Epithelial cell of prostate (primary cell): ENCODE measurements at regions not wholly inside any gene's neighbourhood (a gene's known extent, or its start where the extent isn't known, plus 50 kb on each side); places are given as distances from the start of the nearest gene placed in this dataset.

Source experiments
- DNase-seq: peaks from one replicate; pipeline ENCODE4 v3.0.0-alpha.2; 2011; ENCODE audit warnings: low read depth, low spot score
- H3K27ac ChIP-seq: fragments of 450-650 bp; 2 replicates; pipeline ENCODE4 v1.5.1; 2017; ENCODE audit warnings: mild to moderate bottlenecking

DNA sequence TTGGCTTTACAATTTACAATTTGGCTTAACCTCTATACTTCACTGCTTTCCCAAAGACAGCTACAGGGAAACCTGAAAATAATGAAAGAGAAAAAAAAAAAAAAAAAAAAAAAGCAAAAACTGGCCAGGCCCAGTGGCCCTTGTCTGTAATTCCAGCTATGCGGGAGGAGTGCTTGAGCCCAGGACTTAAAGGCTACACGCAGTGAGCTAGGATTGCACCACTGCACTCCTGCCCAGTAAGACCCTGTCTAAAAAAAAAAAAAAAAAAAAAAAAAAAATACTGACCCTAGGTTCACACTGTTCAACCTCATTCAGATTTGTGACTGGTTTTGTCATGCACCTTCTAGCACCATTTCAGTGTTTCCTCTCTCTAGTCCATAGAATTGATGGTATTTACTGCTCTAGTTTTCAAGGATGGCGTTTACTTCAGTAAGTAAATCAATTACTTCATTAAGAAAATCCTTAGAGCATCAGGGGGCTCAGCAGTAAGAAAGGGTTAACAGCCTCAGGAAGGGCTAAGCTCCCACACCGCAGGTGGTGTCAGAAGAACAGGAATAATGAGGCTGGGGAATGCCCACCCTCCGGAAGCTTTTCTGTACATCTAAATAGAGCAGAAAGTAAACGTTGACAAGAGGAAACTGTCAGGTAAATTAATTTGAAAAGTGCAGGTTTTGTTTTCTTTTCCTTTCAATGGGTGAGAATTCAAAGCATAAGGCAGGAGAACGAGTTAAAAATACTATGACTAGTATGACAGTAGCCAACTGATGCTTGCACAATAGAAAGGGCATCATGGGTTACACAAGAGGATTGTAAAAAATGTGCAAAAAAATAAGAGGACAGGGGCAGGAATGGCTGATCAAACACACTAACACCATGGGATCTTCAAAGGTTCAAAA is 115.0 kb upstream of the MDM1 start:
- no peak overlapping the region for H3K27ac ChIP-seq

DNA sequence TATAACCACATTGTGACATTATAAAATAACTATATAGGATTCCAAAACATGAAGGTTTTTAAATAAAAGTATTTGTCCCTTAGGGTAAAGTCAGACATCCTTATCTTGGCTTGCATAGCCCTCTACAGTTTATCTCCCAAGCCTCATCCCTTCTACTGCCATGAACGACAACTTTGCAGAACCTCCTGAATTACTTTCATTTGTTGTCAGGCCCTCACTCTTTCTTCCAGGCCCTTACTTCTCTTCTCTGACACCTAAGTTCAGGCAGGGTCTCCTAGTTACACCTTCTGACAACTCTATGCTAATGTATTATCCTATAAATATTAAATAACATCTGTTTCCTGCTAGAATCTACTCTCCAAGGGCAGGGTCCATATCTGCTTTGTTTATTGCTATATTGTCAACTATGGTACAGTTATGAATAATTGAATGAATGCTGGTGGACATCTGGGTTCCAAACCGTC is 115.7 kb upstream of the MDM1 start:
- H3K27ac ChIP-seq: no peak overlapping the region
- no peak for DNase-seq

More for the DNA sequence above, 115.0 kb upstream of the MDM1 start:
- DNase-seq: no peak

DNA sequence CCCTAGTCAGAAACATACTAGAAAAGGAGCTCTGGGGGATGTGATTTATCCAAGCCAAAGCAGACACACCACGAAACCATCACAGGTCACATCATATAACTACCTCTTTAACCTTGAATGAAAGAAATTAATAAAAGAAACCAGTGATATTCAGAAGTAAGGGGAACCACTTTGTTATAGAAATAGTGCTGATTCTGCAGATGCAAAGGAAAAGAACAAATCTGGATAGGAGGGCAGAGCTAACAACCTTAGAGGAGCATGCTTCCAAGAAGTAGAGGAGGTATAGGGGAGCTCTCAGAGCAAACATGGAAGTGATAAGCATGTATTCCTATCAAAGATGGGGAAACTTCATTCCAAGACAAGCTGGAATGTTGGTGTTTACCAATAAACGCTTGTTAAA is 117.0 kb upstream of the MDM1 start:
- H3K27ac ChIP-seq: no peak overlapping the region
- no peak for DNase-seq

DNA sequence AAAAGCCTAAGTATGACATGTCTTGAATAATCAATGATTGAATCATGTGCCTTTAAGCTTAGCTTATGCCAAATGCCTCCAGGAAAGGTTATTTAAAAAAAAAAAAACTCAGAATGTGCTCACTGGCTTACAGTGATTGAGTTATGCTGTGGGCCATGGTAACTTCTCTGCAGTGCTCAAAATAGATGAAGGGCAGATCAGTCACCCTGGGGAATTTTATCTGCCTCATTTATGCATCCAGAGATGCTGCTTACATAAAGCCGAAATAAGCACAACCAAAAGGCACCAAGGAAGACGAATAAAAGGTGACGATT is 118.7 kb upstream of the MDM1 start:
- H3K27ac ChIP-seq: no peak overlapping the region
- DNase-seq: no peak

DNA sequence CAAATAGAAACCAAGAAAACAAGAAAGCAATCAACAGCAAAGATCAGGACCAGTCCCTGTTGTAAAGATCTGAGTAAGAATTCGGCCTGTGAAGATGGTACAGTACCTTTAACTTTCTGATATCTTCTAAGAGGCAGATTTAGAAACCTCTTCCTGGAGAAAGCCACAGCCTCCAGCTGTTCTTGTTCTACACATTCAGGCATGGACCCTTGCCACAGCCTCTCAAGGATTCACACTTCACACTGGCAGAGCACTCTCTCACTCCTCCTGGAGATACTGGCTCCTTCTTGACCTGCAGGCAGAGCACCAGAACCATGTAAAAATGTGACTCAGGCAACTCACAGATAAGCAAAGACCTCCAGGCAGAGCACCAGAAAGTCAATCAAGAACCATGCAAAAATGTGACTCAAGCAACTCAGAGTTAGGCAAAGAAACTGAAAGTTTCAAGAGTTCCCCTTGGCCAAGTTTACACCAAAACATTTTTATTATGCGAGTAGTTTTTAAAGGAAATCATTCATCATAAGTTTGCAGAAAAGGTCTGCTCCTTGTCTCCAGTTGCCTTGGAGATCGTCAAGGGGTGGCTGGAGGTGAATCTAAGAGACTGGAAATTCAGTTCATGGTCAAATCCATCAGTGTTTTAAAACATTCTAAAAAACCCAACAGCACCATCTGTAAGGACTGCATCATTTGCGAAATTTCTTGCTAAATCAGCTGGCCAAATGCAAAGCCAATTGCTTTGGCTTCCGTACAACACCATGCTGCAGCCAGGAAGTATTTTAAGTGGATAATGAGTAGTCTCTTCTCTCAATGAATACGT is 119.3 kb upstream of the MDM1 start:
- H3K27ac ChIP-seq: no peak overlapping the region
- no peak for DNase-seq

DNA sequence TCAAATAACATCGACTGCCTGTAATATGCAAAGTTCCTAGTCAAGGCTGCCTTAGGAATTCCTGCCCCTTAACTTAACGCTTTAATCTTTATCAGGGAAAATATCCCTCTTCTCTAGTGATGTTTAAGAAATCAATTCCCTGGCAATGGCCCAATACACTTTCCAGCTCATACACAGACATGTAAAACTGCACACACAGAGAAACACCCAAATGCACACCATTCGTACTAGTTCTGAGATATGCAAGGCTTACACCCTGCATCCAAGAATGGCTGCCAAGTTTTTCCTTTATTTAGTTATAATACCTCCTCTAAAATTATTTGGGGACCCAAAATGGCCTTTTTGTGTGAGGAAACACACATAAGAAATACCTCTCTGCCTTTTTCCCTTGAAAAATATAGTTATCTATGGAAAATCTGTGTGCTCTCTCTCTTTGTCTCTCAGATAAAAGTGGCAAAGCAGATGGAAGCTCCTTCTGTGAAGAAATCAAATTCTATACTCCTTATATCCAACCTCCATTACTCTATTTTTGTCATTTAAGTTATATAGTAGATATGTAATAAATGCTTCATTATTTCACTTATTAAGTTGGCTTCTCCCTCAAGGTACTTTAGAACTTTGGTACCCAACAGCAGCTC is 120.0 kb upstream of the MDM1 start:
- H3K27ac ChIP-seq: no peak overlapping the region
- no peak for DNase-seq

DNA sequence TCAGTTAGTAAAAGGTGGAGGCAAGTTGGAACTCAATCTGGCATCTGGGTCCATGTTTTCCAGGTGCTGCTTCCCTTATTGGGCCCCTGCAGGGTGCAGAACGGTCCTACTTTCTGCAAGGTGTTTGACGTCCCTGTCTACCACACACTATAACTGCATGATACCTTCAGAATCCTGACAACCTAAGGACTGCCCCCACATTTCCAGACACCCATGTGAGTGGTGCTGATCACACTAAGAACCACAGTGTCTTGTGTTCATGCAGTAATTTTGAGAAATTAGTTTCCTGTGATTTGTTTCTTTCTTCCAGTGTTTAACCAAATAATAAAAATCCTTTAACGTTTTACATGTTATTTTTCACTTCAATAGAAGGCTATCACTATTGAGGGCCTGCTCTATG is 121.1 kb upstream of the MDM1 start:
- DNase-seq: no peak
- H3K27ac ChIP-seq: no peak overlapping the region

DNA sequence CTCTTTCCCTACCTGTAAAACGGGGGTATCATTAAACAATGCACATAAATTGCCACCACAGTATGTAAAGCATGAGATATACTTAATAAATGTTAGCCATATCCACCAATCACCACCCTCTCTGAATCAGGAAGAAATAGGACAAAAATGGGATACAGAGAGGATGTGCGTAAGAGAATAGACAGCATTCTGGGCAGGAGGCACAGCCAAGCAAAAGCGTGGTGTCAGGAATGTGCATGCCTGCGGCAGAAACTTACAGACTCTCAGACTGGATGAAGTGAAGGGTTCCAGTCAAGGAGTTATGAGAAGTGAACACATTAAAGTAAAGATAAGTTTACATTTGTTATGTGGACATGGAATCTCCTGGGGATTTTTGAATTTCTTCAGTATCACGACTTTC is 121.7 kb upstream of the MDM1 start:
- no peak overlapping the region for H3K27ac ChIP-seq
- no peak for DNase-seq

DNA sequence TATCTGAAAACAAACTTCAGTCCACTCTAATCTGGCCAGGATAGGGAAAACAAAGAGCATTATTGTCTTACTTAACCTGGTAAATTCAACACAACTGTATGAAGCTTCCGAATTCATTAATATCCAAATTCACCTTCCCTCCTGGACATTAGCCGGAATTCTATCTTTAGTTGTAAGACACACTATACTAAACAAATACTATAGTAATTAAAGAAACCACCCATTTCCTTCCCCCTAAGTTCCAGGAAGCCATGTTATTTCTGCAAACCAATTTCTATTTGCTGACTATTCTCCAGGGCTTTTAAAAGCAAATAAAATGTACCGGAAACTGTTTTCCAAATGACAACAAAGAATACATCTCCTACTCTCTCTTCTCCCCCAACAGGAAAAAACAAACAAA is 122.7 kb upstream of the MDM1 start:
- H3K27ac ChIP-seq: no peak overlapping the region
- no peak for DNase-seq

DNA sequence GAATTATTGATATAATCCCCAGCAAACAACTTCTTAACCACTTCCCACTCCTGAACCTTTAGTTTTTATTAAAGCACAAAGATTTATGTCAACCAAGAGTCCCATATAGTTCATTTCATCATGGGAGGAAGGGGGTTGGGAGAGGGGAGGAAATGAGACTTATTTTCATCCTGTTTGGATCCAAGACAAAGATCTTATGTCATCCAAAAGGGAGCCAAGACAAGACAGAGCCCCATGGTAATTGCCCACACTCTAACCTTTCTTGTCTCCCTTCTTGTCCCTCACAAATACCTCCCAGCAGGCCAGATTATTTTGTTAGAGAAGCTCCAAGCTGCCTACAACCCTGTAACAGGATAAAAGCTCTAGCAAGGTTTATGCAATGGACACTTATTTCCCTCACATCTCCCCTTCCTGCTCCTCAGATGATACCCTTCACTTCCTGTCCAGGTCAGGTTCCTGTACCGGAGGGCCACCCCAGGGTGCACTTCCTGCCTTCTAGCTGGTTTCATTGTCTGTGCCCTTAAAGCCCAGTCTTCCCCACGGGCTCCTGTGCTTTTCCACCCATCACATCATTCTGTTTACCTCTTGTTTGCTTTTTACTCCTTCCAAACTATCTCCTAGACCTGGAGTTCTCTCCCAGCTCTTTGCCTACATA is 123.7 kb upstream of the MDM1 start:
- no peak overlapping the region for H3K27ac ChIP-seq
- no peak for DNase-seq

DNA sequence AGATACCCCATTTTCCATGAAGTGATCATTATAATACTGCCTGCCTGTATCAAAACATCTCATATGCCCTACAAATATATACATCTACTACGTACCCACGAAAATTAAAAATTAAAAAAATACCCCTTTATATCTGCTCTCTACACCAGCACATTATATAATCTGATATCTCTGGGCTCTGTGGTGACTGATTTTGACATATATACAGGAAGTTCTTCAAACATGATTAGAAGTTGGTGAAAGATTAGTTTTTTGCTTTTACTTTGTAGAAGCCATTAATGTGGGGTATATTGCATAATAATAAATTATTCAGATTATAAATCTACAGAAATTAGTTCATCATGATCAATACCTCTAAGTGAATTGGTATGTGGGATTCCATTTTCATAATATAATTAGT is 126.7 kb upstream of the MDM1 start:
- DNase-seq: no peak
- no peak overlapping the region for H3K27ac ChIP-seq

DNA sequence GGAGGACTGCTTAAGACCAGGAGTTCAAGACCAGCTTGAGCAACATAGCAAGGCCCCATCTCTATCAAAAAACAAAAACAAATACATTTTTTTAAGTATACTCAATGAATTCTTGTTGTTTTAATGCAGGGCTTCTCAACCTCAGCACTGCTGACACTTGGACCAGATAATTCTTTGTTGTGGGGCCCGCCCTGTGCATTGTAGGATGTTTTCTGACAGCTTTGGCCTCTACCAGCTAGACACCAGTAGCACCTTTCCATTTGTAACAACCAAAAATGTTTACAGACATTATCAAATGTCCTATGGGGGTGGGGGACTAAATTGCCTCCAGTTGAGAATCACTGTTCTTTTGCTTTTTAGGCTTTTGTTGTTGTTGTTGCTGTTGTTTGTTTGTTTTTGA is 128.1 kb upstream of the MDM1 start:
- no peak overlapping the region for H3K27ac ChIP-seq
- no peak for DNase-seq

DNA sequence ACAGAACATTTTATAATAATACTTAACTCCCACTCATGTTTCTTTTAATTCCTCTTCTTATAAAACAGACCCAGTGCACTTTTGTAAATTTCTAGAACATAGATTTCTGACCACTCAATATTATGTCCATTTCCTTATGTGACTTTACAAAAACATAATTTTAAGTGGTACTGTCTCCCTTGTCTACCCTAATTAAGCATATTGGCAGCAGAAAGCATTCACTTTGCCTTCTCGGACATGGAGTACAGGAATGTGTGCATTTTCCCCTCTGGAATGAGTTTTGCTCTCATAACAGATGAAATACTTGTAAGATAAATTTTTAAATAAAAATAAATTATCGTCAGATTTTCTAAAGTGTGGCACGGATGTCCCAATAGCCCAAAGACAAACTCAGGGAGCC is 129.5 kb upstream of the MDM1 start:
- no peak for DNase-seq
- no peak overlapping the region for H3K27ac ChIP-seq

DNA sequence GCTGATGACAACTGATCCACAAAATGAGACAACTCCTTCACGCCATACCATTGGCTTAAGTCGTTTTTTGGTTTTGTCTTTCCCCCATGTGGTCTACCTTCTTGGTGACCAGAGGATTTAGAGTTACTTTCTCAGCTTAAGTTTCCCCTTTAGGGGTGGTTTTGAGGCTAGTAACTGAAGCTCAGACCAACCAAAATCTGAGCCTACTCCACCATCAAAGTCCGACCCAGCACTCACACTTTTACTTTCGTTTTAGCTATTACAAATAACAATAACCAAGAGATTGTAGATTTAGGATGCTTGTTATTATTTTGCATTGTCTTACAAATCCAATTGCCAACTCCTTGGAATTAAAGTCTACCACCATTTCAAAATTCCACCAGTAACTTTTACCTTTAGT is 130.6 kb upstream of the MDM1 start:
- DNase-seq: no peak
- H3K27ac ChIP-seq: no peak overlapping the region

DNA sequence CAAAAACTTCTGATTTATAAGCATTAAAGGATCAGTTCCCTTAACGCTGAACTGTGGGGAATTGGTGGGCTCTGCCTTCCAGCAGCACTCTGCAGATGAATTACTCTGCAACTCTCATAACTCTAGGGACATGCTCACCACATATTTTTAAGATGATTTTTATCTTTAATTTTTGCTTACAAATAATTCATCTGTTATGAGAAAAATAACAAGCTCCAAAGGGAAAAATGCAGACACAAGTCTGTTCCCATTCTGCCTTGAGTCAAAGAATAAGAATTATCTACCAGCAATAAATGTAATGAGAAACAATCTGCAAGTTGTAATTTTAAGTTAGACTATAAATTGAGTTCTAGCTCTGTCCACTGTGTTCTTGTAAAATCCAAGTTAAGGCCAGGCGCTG is 133.1 kb upstream of the MDM1 start:
- no peak for DNase-seq
- H3K27ac ChIP-seq: no peak overlapping the region

DNA sequence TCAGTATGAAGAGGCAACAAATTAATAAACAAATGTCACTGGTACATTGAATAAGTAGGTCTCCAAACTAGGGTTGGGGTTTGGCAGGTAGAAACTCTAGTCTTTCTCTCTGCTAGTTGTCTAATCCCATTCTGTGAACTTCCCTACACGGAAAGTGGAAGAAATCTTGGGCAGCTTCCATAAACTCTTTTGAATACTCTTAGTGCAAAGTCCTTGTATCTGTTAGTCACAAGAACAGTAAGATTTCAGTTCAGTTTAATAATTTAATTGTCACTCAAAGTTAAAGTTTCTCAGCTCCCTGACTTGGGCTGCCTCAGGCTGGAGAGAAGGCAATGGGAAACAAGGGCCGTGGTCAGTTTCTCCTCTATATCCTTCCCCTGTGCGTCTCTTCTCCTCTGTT is 135.4 kb upstream of the MDM1 start:
- no peak for DNase-seq
- no peak overlapping the region for H3K27ac ChIP-seq

DNA sequence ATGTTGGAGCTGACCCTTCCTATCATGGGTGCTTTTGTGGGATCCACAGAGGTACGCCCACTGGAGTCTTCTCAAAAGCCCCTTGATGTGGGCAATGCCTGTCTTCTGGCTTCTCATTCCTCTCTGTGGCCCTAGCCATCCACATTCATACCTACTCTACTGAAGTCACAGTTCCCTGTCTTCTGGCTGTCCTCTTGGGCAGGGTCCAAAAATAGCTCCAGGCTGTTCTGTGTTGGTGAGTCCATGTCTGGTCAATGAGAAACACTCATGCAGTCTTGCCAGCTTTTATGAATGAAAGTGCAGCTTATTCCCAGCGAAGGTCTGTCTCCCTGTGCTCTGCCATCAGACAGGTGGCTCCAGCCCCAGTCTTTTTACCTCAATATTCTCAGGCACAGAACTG is 135.9 kb upstream of the MDM1 start:
- DNase-seq: no peak
- H3K27ac ChIP-seq: no peak overlapping the region

DNA sequence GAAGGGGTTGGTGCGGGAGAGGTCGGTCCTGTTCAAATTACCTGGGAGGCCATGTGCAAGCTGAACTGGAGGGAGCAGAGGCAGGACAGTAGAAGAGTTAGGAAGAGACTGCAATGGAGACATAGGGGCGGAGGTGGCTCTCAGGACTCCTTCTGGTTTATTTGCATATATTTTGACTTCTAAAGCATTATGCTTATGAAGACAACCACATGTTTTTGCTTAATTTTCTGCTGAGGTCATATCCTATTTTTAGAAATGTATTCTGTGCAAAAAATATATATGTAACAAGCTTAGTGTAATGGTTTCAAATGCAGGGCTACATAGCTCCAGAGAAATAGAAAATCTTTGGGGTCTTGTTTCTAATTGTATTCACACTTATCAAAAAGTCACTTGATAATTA is 137.0 kb upstream of the MDM1 start:
- H3K27ac ChIP-seq: no peak overlapping the region
- DNase-seq: no peak

DNA sequence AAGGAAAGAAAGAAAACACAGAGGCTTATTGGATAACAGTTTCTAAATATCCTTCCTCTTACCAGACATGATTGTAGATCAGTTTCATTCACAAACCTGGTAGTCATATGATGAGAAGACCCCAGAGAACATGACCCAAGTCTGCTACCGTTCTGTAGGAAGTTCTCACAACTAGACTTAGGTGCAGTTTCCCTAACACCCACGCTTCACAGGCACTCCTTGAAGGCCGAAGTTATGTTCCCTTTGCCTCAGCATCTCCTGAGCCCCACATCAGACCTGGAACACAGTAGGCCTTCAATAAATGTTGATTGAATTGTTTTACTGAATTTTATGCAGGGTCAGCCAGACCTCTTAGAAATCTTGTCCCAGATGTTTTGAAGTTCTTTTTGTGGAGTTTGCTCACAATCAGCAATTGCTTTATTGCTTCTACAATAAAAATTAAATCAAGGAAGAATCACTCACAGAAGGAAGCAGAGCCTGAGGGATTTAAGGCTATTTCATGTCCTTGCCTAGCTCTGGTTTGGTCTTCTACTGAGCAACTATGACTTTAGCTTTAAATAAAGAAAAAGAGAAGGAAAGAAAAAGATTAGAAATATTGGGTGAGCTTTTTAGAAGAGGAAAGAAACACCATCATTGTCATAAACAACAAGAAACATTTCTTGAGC is 138.6 kb upstream of the MDM1 start:
- DNase-seq: no peak
- no peak overlapping the region for H3K27ac ChIP-seq
